GM23338 (cell line): ENCODE measurements at regions not wholly inside any gene's neighbourhood (a gene's known extent, or its start where the extent isn't known, plus 50 kb on each side); places are given as distances from the start of the nearest gene placed in this dataset.

Experiments
- ATAC-seq: fragments of 200-7000 bp; cut with Tn5 transposase; 3 replicates; pipeline ENCODE4 v1.9.1; 2020
- DNase-seq: peaks from one replicate; pipeline ENCODE4 v3.0.0-alpha.2; 2015; ENCODE audit warnings: low spot score
- H2AFZ ChIP-seq: fragments of 200-600 bp; sonication (generic); 2 replicates; pipeline ENCODE4 v1.8.0; 2016; ENCODE audit warnings: antibody characterized with exemption, mild to moderate bottlenecking, moderate library complexity
- H3F3A ChIP-seq: fragments of 200-600 bp; sonication (generic); replicated peaks from 2 replicates; pipeline ENCODE4 v1.8.0; 2017; ENCODE audit warnings: antibody characterized with exemption, mixed run types, low read depth
- H3K27ac ChIP-seq: fragments of 200-600 bp; sonication (generic); 2 replicates; pipeline ENCODE4 v1.6.1; 2016; ENCODE audit warnings: low read depth
- H3K27me3 ChIP-seq: fragments of 200-600 bp; sonication (generic); 2 replicates; pipeline ENCODE4 v1.8.0; 2016; ENCODE audit warnings: mild to moderate bottlenecking, mixed run types, moderate library complexity; ENCODE audit not compliant: insufficient read depth
- H3K36me3 ChIP-seq: fragments of 200-600 bp; sonication (generic); 2 replicates; pipeline ENCODE4 v1.8.0; 2016; ENCODE audit warnings: mild to moderate bottlenecking; ENCODE audit not compliant: insufficient read depth
- H3K4me1 ChIP-seq: fragments of 200-600 bp; sonication (generic); 2 replicates; pipeline ENCODE4 v1.8.0; 2016; ENCODE audit warnings: mild to moderate bottlenecking, moderate library complexity; ENCODE audit not compliant: insufficient read depth
- H3K4me2 ChIP-seq: fragments of 200-600 bp; sonication (generic); 2 replicates; pipeline ENCODE4 v1.7.1; 2017; ENCODE audit warnings: mixed run types
- H3K4me3 ChIP-seq: fragments of 200-600 bp; sonication (generic); 2 replicates; pipeline ENCODE4 v1.6.1; 2016; ENCODE audit warnings: mixed run types
- H3K79me2 ChIP-seq: fragments of 200-600 bp; sonication (generic); replicated peaks from 2 replicates; pipeline ENCODE4 v1.8.0; 2017; ENCODE audit warnings: mild to moderate bottlenecking; ENCODE audit not compliant: insufficient read depth
- H3K9me2 ChIP-seq: fragments of 200-600 bp; sonication (generic); 2 replicates; pipeline ENCODE4 v1.8.0; 2017; ENCODE audit not compliant: insufficient read depth
- H4K20me1 ChIP-seq: fragments of 200-600 bp; sonication (generic); replicated peaks from 2 replicates; pipeline ENCODE4 v1.8.0; 2017; ENCODE audit warnings: mild to moderate bottlenecking; ENCODE audit not compliant: insufficient read depth
- H3K27ac Mint-ChIP-seq: 2 replicates; pipeline ENCODE4 v1.8.0; 2020; ENCODE audit warnings: inconsistent platforms, mild to moderate bottlenecking, moderate library complexity, mixed read lengths
- H3K27me3 Mint-ChIP-seq: 3 replicates; pipeline ENCODE4 v1.8.0; 2022; ENCODE audit warnings: low read depth, mild to moderate bottlenecking, moderate library complexity, mixed read lengths, inconsistent platforms; ENCODE audit not compliant: insufficient read depth, poor library complexity
- H3K36me3 Mint-ChIP-seq: 3 replicates; pipeline ENCODE4 v1.8.0; 2021; ENCODE audit warnings: low read depth, mild to moderate bottlenecking, inconsistent platforms, moderate library complexity, mixed read lengths
- H3K4me1 Mint-ChIP-seq: 3 replicates; pipeline ENCODE4 v1.8.0; 2020; ENCODE audit warnings: mild to moderate bottlenecking, inconsistent platforms, mixed read lengths
- H3K4me3 Mint-ChIP-seq: 3 replicates; pipeline ENCODE4 v1.8.0; 2021; ENCODE audit warnings: moderate library complexity, mild to moderate bottlenecking, inconsistent platforms, mixed read lengths
- H3K9me3 Mint-ChIP-seq: 3 replicates; pipeline ENCODE4 v1.8.0; 2020; ENCODE audit warnings: moderate library complexity, mild to moderate bottlenecking, inconsistent platforms, mixed read lengths
- CREB1 ChIP-seq: fragments of 250-450 bp; sonication (Bioruptor Pico); IDR thresholded peaks from 2 replicates; pipeline ENCODE4 v1.5.0; 2020; ENCODE audit warnings: low read depth, mild to moderate bottlenecking, moderate library complexity
- CTCF ChIP-seq, 2 experiments: fragments of 200-600 bp in 1 of 2; sonication (generic) in 1 of 2; conservative IDR thresholded peaks; 2 replicates each; pipeline versions ENCODE4 v1.5.1 to v1.6.1; 2016 to 2017; ENCODE audit warnings: antibody characterized with exemption in 2 of 2, low read depth in 2 of 2, mild to moderate bottlenecking in 2 of 2, moderate library complexity in 1 of 2
- POLR2AphosphoS5 ChIP-seq: IDR thresholded peaks from 2 replicates; pipeline ENCODE4 v1.6.1; 2016; ENCODE audit warnings: antibody characterized with exemption, low read depth
- ZNF114 ChIP-seq: fragments of 250-450 bp; sonication (Bioruptor Pico); IDR thresholded peaks from 2 replicates; pipeline ENCODE4 v1.5.0; 2020; ENCODE audit warnings: mild to moderate bottlenecking, moderate library complexity
- ZNF331 ChIP-seq: fragments of 250-450 bp; sonication (Bioruptor Pico); IDR thresholded peaks from 2 replicates; pipeline ENCODE4 v1.5.0; 2020; ENCODE audit warnings: low read depth, mild to moderate bottlenecking, moderate library complexity
- ZNF462 ChIP-seq: fragments of 250-450 bp; sonication (Bioruptor Pico); IDR thresholded peaks from 2 replicates; pipeline ENCODE4 v1.5.0; 2020; ENCODE audit warnings: mild to moderate bottlenecking, moderate library complexity

GRCh38 chr2:2649109-2650072, 318.3 kb upstream of the MYT1L start (continued):
- TF ChIP-seq ZNF462 (CRISPR knock-in tag) (no peak), CREB1 (CRISPR knock-in tag) (no peak), POLR2AphosphoS5 (no peak), ZNF331 (no peak)

GRCh38 chr2:2648094-2648493, 317.0 kb upstream of the MYT1L start:
- Histone ChIP-seq H3K79me2 (no peaks in the 10 kb centered on the region), H3K27me3 (no peaks in the 10 kb centered on the region), H3K27ac (no peak overlapping the region), H4K20me1 (no peaks in the 10 kb centered on the region), H2AFZ (no peak overlapping the region), H3K4me3 (no peak overlapping the region), H3K4me1 (no peaks in the 10 kb centered on the region), H3F3A (no peaks in the 10 kb centered on the region), H3K4me2 (no peak overlapping the region), H3K9me2 (no peaks in the 10 kb centered on the region), H3K36me3 (no peaks in the 10 kb centered on the region)
- peaks cover 13% of the 10 kb centered on the region for H3K27me3 Mint-ChIP-seq
- peaks cover 4% of the 10 kb centered on the region; the same call in 2 of the 3 replicates for H3K36me3 Mint-ChIP-seq
- no peak overlapping the region for H3K4me3 Mint-ChIP-seq
- H3K4me1 Mint-ChIP-seq: no peaks in the 10 kb centered on the region; the same call in 1 of the 3 replicates
- H3K27ac Mint-ChIP-seq: no peak overlapping the region
- ATAC-seq (no peak), DNase-seq (no peak)
- peaks cover 8% of the 10 kb centered on the region for H3K9me3 Mint-ChIP-seq
- no peak for TF ChIP-seq CTCF (conservative IDR thresholded peaks at IDR 0.05; ENCODE audit: low read depth in 2 of 2)
- TF ChIP-seq ZNF114 (CRISPR knock-in tag): no peak
- TF ChIP-seq ZNF462 (CRISPR knock-in tag): no peak
